ENCODE measurements at regions not wholly inside any gene's neighbourhood (a gene's known extent, or its start where the extent isn't known, plus 50 kb on each side); places are given as distances from the start of the nearest gene placed in this dataset.
"Not testable (repeated sequence)": the region's sequence is repeated elsewhere in the genome, so short reads cannot be mapped to it uniquely, and the experiment has no call there.

- no peak for DNase-seq (ENCODE audit: low read depth)
Observed at GRCh38 chr2:238502088-238502810, 75.5 kb downstream of the ASB1 start.

GRCh38 chr2:238502956-238503791 lies 76.4 kb downstream of the ASB1 start:
- no peak for DNase-seq (ENCODE audit: low read depth)

DNA sequence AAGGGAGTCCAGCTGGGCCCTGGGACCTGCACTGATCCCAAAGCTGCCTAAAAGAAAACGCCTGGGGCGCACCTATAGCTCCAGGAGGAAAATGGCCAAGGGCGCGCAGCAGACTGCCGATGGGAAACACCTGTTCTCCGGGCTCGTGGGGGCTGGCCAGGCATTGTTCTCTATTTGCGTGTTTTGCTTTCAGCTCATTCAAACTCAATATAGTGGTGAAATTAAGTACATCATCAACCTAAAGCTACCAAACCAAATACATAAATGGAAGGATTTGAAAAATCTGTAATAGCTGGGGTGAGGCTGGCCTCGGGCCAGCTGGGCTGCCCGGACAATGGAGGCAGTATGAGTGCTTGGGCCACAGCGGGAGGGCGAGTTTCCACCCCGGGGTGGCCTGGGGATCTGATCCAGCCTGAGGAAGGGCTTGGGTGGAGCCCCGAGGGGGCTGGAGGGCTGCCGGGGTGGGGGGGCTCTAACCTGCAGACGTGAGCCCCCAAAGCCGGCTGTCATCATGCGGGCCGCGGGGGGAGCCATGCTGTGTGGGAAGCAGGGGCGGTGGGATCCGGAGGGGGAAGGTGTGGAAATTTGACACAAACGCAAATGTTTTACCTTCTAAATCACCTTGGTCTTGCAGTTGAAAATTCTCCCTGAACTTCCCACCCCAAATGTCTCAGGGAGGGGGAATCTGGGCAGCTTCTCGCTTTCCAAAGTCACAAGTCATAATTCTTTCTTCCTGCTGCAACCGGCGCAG lies 77.6 kb downstream of the ASB1 start:
- DNase-seq (ENCODE audit: low read depth): no peak

DNA sequence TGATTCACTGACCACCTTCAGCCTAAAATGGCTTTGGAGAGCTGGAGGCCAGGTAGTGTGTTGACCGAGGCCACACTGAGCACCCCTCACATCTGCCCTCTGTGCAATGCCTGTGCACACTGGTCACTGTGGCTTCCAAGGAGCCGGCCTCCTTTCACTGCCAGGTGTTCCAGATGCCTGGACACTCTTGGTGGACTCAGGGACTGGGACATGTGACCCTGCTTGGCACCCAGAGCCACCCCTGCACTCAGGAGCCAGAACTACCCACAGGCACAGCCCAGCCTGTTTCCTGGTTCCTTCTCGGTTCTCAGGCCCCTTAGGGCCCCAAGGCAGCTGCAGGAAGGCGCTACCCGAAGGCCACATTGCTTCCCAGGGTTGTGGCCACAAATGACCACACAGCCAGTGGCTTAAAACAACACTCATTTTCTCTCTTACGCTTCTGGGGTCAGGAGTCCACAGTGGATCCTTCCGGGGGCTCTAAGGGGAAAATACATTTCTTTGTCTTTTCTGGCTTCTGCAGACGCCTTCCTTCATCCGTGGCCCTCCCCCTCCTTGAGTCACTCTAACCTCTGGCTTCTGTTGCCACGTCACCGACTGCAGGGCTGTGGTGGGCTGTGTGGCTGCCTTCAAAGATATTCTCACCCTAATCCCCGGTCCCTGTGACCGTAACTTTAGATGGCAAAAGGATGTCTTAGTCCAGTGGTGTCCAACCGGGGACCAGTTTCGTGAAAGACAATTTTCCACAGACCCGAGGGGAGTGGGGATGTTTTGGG lies 78.6 kb downstream of the ASB1 start:
- DNase-seq (ENCODE audit: low read depth): no peak

GRCh38 chr2:238505892-238506280 lies 79.2 kb downstream of the ASB1 start:
- DNase-seq (ENCODE audit: low read depth): no peak

DNA sequence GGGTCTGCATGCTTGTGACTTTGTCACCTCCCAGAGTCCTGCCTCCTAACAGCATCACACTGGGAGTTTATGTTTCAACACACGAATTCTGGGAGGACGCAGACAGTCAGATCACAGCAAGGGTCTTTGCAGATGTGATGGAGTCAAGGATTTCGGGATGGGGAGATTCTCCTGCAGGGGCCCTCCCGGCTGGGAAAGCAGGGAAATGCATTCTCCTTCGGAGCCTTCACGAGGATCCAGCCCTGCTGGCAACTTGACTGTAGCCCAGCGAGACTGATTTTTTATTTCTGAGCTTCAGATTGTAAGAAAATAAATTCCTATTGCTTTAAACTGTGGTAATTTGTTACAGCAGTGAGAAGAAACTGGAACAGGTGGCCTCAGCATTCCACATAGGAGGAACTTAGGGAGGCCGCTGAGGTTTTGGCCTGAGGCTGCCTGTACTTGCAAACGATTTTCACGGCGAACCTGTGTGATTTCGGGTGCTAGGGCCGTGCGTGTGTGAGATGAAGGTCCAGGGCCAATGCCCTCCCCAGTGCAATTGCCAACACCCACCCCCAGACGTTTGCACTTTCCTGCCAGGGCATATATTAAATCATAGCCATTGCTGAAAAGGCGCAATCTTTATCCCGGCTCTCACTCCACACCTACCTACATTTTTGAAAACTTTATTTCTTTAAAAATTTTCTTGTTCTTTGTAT lies 79.8 kb downstream of the ASB1 start:
- DNase-seq (ENCODE audit: low read depth): no peak

- DNase-seq (ENCODE audit: low read depth): no peak
Observed at GRCh38 chr2:238507836-238508235, 81.1 kb downstream of the ASB1 start.

DNA sequence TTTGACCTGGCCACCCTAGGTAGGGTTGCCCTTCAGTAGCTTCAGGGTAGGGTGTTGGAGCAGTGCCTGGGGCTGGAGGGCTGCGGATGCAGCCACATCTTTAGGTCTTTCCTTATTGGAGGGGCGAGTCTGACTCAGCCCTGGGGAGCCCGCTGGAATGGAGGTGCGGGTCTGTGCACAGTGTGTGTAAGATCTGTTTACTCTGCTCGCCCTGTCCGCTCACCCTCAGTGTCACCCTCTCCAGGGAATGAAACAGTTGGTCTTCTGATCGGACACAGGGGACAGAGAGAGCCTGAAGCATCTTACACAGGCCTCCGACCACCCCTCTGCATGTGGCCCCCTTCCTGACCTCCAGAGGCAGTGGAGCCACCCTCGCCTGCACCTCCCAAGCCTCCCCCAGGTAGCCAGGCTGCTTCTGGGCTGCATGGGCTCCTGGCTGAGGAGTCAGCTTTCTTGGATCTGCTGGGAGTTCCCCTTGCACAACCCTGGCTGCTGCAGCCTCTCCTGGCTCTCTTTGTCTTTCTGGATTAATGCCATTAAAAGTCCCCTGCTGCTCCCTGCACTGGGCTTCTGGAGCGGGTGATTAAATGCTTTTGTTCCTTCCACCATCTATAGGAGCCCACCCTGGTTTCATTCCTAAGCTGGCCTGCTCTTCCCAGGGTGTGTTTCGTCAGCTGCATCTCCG lies 82.6 kb downstream of the ASB1 start:
- DNase-seq (ENCODE audit: low read depth): no peak

- DNase-seq (ENCODE audit: low read depth): no peak
Observed at GRCh38 chr2:238509903-238510302, 83.2 kb downstream of the ASB1 start.

- no peak for DNase-seq (ENCODE audit: low read depth)
Observed at GRCh38 chr2:238510911-238511613, 84.3 kb downstream of the ASB1 start.

DNA sequence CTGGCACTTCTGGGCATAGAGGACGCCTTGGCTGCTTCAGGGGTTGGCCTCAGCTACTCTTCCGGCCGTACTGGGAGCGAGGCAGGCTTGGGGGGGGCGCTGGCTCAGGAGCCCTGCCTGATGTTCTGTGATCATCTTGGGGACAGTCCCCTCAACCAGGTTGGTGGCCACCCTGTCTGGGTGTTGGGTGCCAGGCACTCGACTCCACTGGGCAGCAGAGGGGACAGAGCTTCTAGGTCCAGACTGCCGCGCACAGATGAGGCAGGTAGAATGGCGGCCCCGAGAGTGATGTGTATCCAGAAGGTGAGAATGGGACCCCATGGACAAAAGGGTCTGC lies 84.9 kb downstream of the ASB1 start:
- DNase-seq (ENCODE audit: low read depth): no peak

GRCh38 chr2:238512247-238512867 lies 85.6 kb downstream of the ASB1 start:
- DNase-seq (ENCODE audit: low read depth): no peak

- DNase-seq (ENCODE audit: low read depth): peak; percentile 48
Observed at GRCh38 chr2:238513346-238513745, 86.6 kb downstream of the ASB1 start.

- not testable (repeated sequence) for DNase-seq (ENCODE audit: low read depth)
Observed at GRCh38 chr2:238514024-238514423, 87.3 kb downstream of the ASB1 start.

DNA sequence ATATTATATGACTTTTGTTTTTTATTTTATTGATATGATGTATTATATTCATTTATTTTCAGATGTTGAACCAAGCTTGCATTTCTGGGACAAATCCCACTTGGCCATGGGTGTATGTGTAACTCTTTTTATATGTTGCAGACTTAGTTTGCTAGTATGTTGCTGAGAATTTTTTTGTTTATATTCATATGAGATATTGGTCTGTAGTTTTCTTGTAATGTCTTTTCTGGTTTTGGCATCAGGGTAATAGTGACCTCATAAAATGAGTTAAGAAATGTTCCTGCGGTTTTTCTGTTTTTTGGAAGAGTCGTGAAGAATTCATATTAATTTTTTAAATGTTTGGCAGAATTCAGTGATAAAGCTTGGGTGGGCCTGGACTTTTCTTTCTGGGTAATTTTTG lies 88.7 kb downstream of the ASB1 start:
- no peak for DNase-seq (ENCODE audit: low read depth)

DNA sequence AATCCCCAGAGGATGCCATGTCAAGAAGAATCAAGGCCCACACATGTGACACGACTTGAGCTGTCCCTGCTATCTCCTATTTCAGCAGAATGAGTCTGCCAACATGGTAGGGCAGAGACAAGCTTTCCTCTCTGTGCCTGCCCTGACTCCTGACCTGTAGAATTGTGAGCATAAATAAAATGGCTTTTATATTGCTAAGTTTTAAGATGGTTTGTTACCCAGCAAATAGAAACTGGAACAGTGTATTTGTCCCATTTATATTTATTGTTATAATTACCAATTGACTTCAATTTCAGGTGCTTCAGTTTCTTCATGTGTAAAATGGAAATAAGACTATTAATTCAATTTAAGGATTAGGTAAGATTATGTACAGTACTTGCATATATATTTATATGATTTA lies 90.5 kb downstream of the ASB1 start:
- DNase-seq (ENCODE audit: low read depth): no peak

DNA sequence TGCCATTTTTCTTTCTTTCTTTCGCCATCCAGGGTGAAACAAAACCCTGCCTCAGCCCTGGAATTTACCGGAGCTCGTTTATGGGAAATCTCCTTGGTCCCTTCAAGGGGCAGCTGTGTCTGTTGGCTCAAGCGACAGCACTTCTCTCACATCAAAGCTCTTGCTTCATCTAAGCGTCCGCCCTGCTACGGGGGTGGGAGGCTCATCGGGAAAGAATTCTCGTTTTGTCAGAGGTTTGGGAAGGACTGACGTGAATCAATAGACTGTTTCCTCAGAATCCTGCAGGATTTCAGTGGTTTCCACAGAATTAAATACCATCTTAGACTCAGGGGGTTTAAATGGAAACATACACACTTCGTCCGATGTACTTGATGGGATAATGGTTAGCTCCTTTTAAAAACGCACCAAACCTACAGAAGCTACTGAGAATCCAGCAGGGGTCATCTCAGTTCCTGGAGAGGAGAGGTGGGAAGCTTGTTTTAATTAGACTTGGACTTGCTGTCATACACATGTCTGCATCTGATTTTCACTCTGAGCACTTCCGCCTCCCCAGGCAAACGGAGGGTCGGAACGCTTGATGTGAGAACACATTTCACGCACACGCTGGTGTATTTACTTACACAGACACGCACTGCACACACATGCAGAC lies 91.6 kb downstream of the ASB1 start:
- no peak for DNase-seq (ENCODE audit: low read depth)

- no peak for DNase-seq (ENCODE audit: low read depth)
Observed at GRCh38 chr2:238518821-238519186, 92.1 kb downstream of the ASB1 start.

DNA sequence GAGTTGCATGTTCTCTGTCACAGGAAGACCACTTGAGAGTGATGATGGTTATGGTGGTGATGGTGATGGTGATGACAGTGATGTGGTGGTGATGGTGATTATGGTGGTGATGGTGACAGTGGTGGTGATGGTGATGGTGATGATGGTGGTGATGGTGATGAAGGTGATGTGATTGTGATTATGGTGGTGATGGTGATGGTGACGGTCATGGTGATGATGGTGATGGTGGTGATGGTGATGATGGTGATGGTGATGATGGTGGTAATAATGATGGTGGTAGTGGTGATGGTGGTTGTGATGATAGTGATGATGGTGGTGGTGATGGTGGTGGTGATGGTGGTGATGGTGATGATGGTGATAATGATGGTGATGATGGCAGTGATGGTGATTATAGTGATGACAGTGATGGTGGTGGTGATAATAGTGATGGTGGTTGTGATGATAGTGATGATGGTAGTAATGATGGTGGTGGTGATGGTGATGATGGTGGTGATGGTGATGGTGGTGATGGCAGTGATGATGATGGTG lies 93.7 kb downstream of the ASB1 start:
- DNase-seq (ENCODE audit: low read depth): no peak

Measured in LHCN-M2 (cell line).